ENCODE measurements at regions not wholly inside any gene's neighbourhood (a gene's known extent, or its start where the extent isn't known, plus 50 kb on each side); places are given as distances from the start of the nearest gene placed in this dataset.

DNA sequence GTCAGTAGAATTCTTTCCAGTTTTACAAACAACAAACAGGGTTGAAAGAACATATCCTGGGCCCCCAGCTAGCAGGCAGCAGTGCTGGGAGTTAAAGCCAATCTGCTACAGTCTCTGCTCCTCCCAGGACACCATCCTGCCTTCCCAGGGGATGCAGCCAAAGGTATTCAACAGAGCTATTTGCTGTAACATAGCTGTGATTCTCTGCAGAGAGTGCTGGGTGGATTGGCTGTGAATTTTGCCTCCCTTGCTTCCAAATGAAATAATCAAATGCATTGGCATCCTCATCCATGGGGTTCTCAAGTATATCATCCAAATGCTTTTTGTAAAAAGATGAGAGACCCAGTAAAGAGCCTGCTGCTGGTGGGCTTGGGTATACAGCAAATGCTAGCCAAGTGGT lies 124.3 kb downstream of the NPIPB5 start:
- Histone ChIP-seq H3F3A (ENCODE audit: low read depth) (no peaks in the 10 kb centered on the region), H3K4me2 (ENCODE audit: low read depth, low read length, poor library complexity, severe bottlenecking) (no peak overlapping the region), H3K27me3 (ENCODE audit: insufficient read depth, low read length, poor library complexity, severe bottlenecking) (no peaks in the 10 kb centered on the region), H3K4me1 (ENCODE audit: insufficient read depth, low read length, poor library complexity, severe bottlenecking) (no peaks in the 10 kb centered on the region), H3K4me3 (ENCODE audit: low read length, poor library complexity, severe bottlenecking) (no peak overlapping the region), H3K79me2 (ENCODE audit: insufficient read depth, low read length) (no peaks in the 10 kb centered on the region), H3K36me3 (ENCODE audit: insufficient read depth, low read length) (no peaks in the 10 kb centered on the region), H3K9me3 (ENCODE audit: insufficient read depth, low read depth, low read length) (no peaks in the 10 kb centered on the region), H4K20me1 (ENCODE audit: insufficient read depth, low read length, poor library complexity, severe bottlenecking) (no peaks in the 10 kb centered on the region), H3K9me2 (replicated peaks; ENCODE audit: low read depth, low read length) (no peaks in the 10 kb centered on the region), H2AFZ (ENCODE audit: low read length) (no peak overlapping the region), H3K9ac (ENCODE audit: low read depth, low read length, poor library complexity, severe bottlenecking) (no peak overlapping the region)
- TF ChIP-seq EZH2phosphoT487 (IDR thresholded peaks at IDR 0.05; ENCODE audit: borderline replicate concordance): no peak
- TF ChIP-seq, protein P1, sequence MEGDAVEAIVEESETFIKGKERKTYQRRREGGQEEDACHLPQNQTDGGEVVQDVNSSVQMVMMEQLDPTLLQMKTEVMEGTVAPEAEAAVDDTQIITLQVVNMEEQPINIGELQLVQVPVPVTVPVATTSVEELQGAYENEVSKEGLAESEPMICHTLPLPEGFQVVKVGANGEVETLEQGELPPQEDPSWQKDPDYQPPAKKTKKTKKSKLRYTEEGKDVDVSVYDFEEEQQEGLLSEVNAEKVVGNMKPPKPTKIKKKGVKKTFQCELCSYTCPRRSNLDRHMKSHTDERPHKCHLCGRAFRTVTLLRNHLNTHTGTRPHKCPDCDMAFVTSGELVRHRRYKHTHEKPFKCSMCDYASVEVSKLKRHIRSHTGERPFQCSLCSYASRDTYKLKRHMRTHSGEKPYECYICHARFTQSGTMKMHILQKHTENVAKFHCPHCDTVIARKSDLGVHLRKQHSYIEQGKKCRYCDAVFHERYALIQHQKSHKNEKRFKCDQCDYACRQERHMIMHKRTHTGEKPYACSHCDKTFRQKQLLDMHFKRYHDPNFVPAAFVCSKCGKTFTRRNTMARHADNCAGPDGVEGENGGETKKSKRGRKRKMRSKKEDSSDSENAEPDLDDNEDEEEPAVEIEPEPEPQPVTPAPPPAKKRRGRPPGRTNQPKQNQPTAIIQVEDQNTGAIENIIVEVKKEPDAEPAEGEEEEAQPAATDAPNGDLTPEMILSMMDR (conservative IDR thresholded peaks at IDR 0.05; ENCODE audit: low read length): no peak

DNA sequence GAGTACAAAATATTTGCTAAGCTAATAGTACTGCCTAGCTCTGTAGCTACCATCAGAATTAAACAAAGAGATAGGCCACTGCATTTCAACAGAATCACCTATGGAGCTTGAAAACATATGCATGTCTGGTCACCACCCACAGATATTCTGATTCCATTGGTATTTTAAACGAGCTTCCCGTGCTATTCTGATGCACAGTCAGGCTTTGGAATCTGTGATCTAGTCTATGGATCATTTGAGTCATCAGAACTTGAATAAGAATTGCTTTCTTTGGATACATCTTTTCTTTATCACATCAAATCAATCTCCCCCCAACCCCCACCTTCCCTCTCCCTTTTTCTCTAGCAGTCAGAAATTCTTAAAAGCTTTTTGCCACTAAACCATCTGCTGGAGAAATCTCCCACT lies 124.7 kb downstream of the NPIPB5 start:
- Histone ChIP-seq H4K20me1 (ENCODE audit: insufficient read depth, low read length, poor library complexity, severe bottlenecking) (no peaks in the 10 kb centered on the region), H3K9me2 (replicated peaks; ENCODE audit: low read depth, low read length) (no peaks in the 10 kb centered on the region), H3K4me1 (ENCODE audit: insufficient read depth, low read length, poor library complexity, severe bottlenecking) (no peaks in the 10 kb centered on the region), H3K4me3 (ENCODE audit: low read length, poor library complexity, severe bottlenecking) (no peak overlapping the region), H3K36me3 (ENCODE audit: insufficient read depth, low read length) (no peaks in the 10 kb centered on the region), H3K27me3 (ENCODE audit: insufficient read depth, low read length, poor library complexity, severe bottlenecking) (no peaks in the 10 kb centered on the region), H3K4me2 (ENCODE audit: low read depth, low read length, poor library complexity, severe bottlenecking) (no peak overlapping the region), H3K9me3 (ENCODE audit: insufficient read depth, low read depth, low read length) (no peaks in the 10 kb centered on the region), H3K79me2 (ENCODE audit: insufficient read depth, low read length) (no peaks in the 10 kb centered on the region), H2AFZ (ENCODE audit: low read length) (no peak overlapping the region), H3F3A (ENCODE audit: low read depth) (no peaks in the 10 kb centered on the region), H3K9ac (ENCODE audit: low read depth, low read length, poor library complexity, severe bottlenecking) (no peak overlapping the region)
- TF ChIP-seq, protein P1 (conservative IDR thresholded peaks at IDR 0.05; ENCODE audit: low read length): no peak
- TF ChIP-seq EZH2phosphoT487 (IDR thresholded peaks at IDR 0.05; ENCODE audit: borderline replicate concordance): no peak

DNA sequence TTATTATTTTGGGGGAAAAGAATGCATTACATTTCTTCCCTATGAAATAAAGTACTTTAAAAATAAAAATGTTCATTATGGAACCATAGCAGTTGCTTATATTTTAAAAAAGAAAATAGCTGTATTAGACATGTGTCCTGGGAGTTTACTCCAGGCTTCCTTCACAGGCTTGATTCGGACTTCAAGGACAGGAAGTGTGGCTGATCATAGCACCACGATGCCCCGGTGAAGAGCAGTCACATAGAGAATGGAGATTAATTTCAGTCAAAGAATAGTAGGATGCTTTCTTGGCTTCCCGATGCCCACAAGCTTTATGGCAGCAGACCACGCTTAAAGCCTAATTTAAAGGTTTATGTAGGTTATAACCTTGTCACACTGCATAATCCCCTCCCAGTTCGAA lies 125.1 kb downstream of the NPIPB5 start:
- TF ChIP-seq EZH2phosphoT487 (IDR thresholded peaks at IDR 0.05; ENCODE audit: borderline replicate concordance): no peak
- TF ChIP-seq, protein P1 (conservative IDR thresholded peaks at IDR 0.05; ENCODE audit: low read length): no peak
- Histone ChIP-seq H3K4me1 (ENCODE audit: insufficient read depth, low read length, poor library complexity, severe bottlenecking) (no peaks in the 10 kb centered on the region), H3K9me2 (replicated peaks; ENCODE audit: low read depth, low read length) (no peaks in the 10 kb centered on the region), H3F3A (ENCODE audit: low read depth) (no peaks in the 10 kb centered on the region), H4K20me1 (ENCODE audit: insufficient read depth, low read length, poor library complexity, severe bottlenecking) (no peaks in the 10 kb centered on the region), H3K9me3 (ENCODE audit: insufficient read depth, low read depth, low read length) (no peaks in the 10 kb centered on the region), H3K4me2 (ENCODE audit: low read depth, low read length, poor library complexity, severe bottlenecking) (no peak overlapping the region), H2AFZ (ENCODE audit: low read length) (no peak overlapping the region), H3K36me3 (ENCODE audit: insufficient read depth, low read length) (no peaks in the 10 kb centered on the region), H3K9ac (ENCODE audit: low read depth, low read length, poor library complexity, severe bottlenecking) (no peak overlapping the region), H3K4me3 (ENCODE audit: low read length, poor library complexity, severe bottlenecking) (no peak overlapping the region), H3K27me3 (ENCODE audit: insufficient read depth, low read length, poor library complexity, severe bottlenecking) (no peaks in the 10 kb centered on the region), H3K79me2 (ENCODE audit: insufficient read depth, low read length) (no peaks in the 10 kb centered on the region)

Measured in Loucy (cell line).